SK-N-MC (cell line): ENCODE measurements at regions not wholly inside any gene's neighbourhood (a gene's known extent, or its start where the extent isn't known, plus 50 kb on each side); places are given as distances from the start of the nearest gene placed in this dataset.

ENCODE experiments used
- EZH2 ChIP-seq: fragments of 200-600 bp; sonication (generic); IDR thresholded peaks from one replicate; pipeline ENCODE4 v1.6.1; 2017; ENCODE audit warnings: antibody characterized with exemption
- FOXP2 ChIP-seq: optimal IDR thresholded peaks from 2 replicates; pipeline ENCODE3; 2011; ENCODE audit warnings: mild to moderate bottlenecking, moderate library complexity; ENCODE audit not compliant: insufficient read depth; ENCODE audit errors: extremely low read length, control extremely low read depth
- POLR2AphosphoS5 ChIP-seq: IDR thresholded peaks from 2 replicates; pipeline ENCODE4 v1.6.1; 2012; ENCODE audit warnings: mild to moderate bottlenecking, low read depth, low read length, borderline replicate concordance

DNA sequence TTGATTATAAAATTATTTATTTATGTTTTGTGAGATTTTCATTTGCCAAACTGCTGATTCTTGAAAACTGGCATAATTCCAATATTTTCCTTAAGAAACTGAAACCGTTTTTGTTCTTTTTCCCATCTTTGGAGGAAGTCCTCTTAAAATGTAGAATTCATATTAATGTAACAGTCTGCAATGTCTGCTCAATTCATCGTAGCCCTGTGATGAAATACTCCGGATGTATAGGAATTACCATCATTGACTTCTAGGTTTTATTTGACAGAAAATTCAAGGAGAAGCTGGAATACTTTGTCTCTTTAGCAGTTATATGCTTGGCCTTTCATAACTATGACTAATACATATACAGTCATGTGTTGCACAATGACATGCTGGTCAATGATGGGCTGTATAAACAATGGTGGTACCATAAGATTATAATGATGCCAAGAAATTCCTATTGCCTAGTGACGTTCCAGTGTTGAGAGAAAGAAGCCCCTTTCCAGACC is 185.0 kb upstream of the GPRIN3 start:
- TF ChIP-seq POLR2AphosphoS5 (no peak), EZH2 (no peak), FOXP2 (no peak)
